ENCODE measurements at regions not wholly inside any gene's neighbourhood (a gene's known extent, or its start where the extent isn't known, plus 50 kb on each side); places are given as distances from the start of the nearest gene placed in this dataset.
"Not testable (repeated sequence)": the region's sequence is repeated elsewhere in the genome, so short reads cannot be mapped to it uniquely, and the experiment has no call there.

DNA sequence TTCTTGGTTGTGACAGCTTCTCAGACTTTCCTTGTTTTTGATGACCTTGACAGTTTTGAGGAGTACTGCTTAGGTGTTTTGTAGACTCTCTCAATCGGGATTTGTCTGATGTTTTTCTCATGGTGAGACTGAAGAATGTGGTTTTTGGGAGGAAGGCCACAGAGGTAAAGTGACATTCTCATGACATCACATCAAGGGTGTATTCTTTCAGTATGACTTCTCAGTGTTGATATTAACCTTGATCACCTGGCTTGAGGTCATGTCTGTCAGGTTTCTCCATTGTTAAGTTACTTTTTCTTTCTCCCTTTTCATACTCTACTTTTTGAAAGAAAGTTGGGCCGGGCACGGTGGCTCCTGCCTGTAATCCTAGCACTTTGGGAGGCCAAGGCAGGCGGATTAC, 269.9 kb downstream of the ZNF37A start:
- not testable (repeated sequence) for DNase-seq

DNA sequence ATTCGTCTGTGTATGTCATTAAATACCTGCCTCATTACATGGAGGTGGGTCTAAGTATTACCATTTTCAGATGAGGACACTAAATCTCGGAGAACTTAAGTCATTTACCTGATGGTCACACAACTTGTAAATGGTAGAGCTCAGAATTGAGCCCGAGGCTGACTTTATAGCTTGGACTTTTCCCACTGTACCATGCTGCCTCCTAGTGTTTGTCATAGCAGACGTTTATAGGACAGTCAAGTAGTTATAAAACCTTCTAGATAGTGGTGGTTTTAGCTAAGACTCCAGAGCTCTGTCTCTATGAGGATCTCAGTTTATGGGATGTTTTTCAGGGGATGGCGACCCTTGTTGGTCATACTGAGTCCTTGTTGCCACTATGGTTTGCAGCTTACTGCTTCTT, 271.8 kb downstream of the ZNF37A start:
- DNase-seq, result not testable (repeated sequence)

DNA sequence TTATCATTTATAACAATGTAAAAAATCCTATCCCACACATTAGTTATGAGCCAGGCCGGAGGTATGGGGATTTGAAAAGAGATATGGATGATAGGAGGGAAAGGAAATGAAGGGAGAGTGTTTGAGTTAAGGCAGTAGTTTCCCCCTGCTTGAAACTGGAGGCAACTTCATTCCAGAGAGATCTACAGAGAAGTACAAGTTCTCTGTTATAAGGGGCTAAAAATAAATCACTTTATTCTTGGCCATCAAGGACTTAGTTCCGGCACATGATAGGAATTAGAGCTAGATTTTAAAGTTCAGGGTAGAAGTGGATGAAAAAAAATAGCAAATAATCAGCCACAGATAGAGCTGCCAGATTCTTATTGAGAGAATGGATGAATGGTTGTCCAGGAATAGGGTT, 289.7 kb downstream of the ZNF37A start:
- not testable (repeated sequence) for DNase-seq

DNA sequence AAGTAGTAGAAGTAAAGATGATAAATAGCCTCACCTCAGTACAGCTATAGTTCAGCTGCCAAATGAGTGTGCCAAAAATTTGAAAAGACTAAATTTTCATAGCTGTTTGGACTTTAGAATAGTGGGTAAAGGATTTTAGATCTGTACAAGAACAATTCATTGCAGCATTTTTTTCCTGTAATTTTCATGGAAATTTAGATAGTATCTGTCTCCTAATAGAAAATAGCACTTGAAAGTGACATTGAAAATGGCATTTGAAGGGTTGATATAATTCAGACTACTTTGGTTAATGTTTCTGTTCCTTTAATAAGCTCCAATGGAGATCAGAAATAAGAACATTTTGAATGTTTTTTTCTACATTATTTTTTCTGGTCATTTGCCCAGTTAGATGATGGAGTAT, 292.7 kb downstream of the ZNF37A start:
- not testable (repeated sequence) for DNase-seq

DNA sequence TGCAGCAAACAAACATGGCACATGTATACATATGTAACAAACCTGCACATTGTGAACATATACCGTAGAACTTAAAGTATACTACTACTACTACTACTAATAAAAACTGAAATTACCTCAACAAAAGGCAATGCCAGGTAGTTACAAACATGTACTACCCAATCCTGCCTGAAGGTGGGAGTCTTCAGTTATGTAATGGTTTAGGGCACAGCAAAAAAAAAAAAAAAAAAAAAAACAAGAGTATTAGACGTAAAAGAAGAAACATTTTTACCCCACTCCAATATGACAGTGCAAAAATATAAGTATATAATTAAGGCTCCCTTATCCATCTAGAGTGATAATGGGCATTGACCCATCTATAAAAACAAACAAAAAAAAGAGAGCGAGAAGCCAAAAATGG, 296.6 kb downstream of the ZNF37A start:
- DNase-seq, result not testable (repeated sequence)

DNA sequence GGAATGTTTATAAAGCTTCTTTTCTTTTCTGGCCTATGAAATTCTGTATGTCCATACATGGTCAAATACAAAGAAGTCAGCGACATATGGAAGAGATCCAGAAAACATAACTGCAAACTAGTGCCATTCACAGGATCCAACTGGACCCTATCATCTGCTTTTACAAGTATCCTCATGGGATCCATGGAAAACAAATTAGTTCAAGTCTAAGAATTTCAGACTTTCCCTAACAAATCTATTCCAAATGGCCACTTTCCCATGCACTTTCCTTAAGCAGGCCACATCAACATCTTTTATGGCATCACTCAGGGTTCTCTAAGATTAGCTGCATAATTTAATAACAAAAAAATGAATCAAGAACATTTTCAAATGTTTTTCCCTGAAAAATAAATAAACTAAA, 301.3 kb downstream of the ZNF37A start:
- not testable (repeated sequence) for DNase-seq

DNA sequence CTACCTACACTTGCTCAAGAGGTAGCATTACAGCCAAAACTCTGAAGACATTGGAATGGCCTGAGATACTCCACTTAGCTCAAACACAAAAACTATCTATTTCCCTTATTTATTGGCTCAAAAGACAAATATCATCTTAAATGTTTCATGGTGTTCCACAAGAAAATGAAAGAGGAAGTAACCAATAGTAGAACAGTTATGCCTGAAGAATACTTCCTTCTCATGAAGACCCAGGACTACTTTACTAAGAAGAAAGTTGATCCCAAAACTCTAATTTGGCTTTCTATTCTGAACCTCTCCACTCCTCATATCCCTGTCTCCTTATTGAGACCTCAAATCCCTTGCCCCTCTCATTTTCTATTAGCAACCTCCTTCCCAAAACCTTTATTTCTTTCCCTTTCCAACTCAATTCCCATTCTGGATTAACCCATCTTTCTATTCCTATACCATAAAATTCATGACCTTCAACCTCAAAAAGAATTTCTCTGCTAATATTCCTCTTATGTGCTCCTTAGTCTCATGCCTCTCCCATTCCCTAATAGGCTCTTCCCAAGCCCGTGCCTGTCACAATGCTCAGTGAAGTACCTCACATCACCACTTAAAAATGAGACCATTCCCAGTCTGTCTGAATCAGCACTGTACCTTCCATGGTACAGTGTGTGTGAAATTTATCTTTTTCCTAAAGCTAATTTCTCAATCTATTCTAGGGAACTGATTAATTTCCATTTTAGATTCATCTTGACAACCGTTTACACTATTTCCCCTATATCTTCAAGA, 302.2 kb downstream of the ZNF37A start:
- not testable (repeated sequence) for DNase-seq

DNA sequence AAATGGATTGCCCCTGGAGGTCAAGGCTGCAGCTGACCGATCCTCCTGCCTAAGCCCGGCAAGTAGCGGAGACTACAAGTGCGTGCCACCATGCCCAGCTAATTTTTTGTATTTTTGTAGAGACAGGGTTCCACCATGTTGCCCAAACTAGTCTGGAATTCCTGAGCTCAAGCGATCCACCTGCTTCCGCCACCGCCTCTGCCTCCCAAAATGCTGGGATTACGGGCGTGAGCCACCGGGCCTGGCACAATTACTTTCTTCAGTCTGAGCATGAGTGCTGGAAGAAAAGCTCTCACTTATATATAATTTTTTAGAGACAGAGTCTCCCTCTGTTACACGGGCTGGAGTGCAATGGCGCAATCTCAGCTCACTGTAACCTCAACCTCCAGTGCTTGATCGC, 307.4 kb downstream of the ZNF37A start:
- DNase-seq, result not testable (repeated sequence)

DNA sequence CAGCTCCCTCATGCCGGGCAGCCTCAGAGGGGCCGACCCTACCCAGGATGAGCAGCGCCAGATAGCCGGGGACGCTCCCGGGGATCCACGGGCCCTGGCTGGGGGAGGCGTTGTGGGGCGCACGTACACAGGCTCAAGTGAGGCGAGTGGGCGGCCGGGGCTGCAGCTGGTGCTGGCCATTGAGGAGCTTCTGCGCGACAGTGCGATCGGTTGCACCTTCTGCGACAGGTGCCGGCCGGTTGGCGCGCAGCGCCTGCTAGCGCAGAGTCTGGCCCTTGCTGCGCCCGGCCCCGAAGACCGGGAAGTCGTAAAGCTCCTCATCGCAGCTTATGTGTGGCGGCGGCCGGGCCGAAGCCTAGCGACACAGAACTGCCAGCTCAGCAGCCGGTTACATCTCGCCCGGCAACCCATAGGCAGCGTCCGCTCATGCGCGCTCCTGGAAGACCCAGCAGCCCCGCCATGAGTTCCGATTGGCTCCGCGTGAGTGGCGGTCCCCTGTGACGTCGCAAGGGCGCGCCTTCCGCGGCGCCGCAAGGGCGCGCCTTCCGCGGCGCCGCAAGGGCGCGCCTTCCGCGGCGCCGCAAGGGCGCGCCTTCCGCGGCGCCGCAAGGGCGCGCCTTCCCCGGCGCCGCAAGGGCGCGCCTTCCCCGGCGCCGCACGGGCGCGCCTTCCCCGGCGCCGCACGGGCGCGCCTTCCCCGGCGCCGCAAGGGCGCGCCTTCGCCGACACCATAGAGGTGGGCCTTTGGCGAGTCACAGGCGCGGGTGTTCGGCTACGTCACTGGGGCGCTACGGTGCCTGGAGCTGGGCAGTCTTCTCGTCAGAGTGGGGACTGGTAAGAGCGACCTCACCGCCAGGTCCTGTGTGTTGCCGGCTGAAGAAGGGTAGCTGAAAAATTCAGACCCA, 308.6 kb downstream of the ZNF37A start:
- peak; percentile 64 for DNase-seq

DNA sequence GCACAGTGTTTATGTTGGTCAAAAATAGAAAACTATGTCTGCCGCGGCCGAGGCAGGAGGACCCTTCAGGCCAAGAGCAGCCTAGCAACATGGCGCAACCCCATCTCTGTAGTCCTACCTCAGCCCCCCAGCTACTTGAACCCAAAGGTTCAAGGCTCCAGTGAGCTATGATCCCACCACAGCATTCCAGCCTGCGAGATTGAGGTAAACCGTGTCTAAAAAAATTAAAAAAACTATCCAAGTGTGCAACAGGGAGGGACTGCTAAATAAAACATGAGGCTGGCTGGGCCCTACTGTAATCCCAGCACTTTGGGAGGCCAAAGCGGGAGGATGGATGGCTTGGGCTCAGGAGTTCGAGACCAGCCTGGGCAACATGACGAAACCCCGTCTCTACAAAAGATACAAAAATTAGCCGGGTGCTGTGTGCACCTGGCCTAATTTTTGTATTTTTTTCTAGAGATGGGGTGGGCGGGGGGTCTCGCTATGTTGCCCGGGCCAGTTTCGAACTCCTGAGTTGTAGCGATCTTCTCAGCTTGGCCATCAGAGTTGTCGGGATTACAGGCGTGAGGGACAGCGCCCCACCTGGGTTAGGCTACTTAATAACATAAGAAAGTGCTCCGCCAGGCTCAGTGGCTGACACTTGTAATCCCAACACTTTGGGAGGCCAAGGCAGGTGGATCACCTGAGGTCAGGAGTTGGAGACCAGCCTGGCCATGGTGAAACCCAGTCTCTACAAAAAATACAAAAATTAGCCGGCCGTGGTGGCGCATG, 309.4 kb downstream of the ZNF37A start:
- DNase-seq, result not testable (repeated sequence)

DNA sequence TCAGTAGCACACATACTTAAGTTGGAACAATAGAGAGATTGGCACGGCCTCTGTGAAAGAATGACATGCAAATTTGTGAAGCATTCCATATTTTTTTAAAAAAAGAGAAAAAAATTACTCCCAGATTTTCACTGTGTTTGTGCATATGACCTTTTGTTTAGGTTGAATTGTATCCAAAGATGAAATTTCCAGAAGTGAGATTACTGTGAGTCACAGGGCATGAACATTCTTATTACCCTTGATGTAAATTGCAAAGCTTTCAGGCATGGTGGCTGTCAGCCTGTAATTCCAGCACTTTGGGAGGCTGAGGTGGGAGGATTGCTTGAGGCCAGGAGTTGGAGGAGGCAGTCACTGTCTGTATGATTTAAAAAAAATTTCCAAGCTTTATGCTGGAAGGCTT, 329.5 kb downstream of the ZNF37A start:
- not testable (repeated sequence) for DNase-seq

DNA sequence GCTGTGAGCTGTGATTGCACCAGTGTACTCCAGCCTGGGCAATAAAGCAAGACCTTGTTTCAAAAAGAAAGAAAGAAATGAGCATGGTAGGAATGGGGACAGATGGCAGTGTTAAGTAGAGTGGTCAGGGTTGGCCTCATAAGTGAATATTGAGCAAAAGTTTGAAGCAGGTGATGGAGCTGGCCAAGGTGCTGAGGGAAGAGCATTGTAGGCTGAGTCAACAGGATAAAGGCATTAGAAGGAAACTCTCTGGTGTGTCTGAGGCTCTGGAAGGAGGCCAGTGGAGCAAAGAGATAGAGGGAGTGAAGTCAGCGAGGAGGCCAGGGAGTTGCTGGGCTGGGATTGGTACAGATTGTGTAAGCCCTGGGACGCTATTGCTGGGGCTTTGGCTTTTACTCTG, 336.1 kb downstream of the ZNF37A start:
- not testable (repeated sequence) for DNase-seq

DNA sequence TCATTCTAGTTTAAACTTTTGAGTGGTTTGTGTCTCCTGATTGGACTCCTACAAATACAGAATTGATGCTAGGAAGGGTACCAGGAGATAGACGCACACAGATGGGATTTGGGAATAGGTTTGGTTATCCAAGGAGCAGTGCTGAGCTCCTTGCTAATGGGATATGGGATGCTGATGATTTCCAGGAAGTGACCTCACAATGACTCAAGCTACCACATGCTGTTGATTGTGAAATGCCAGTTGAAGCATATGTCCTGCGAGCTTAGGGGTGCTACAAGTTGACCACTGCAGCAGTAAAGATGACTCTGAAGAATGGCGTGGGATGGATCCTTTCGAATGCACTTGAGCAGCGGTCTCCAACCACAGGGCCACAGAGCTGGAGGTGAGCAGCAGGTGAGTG, 343.2 kb downstream of the ZNF37A start:
- DNase-seq, result not testable (repeated sequence)

DNA sequence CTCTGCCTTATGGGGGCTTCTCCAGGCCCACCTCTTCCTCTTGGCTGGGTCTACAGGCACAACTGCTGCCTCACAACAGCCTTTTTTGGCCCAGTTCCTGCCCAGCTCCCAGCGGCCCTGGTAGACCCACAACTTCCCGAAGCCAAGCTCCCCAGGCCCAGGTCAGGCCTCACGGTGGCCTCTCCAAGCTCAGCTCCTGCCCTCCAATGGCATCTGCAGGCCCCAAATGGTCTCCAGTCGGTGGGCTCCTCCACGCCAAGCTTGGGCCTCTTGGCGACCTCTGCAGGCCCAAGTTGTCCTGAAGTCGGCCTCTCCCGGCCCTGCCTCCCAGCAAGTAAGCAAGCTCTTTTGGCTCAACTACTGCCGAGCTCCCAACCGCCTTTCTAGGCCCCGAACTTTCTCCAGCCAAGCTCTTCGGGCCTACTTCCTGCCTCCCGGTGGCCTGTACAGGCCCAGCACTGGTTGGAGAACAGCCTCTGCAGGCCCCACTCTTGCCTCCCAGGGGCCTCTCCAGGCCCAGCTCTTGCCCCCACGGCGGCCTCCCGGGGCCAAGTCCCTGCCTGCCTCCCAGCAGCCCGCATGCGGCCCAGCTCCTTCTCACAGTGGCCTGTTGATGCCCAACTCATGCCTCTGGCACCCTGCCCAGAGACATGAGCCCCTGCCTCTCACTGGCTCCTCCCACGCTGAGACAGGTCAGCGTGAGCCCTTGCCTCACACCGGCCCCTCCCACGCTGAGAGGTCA, 354.6 kb downstream of the ZNF37A start:
- not testable (repeated sequence) for DNase-seq

DNA sequence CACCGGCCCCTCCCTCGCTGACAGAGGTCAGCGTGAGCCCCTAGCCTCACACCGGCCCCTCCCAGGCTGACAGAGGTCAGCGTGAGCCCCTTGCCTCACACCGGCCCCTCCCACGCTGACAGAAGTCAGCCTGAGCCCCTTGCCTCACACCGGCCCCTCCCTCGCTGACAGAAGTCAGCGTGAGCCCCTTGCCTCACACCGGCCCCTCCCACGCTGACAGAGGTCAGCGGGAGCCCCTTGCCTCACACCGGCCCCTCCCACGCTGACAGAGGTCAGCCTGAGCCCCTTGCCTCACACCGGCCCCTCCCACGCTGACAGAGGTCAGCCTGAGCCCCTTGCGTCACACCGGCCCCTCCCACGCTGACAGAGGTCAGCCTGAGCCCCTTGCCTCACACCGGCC, 355.5 kb downstream of the ZNF37A start:
- not testable (repeated sequence) for DNase-seq

DNA sequence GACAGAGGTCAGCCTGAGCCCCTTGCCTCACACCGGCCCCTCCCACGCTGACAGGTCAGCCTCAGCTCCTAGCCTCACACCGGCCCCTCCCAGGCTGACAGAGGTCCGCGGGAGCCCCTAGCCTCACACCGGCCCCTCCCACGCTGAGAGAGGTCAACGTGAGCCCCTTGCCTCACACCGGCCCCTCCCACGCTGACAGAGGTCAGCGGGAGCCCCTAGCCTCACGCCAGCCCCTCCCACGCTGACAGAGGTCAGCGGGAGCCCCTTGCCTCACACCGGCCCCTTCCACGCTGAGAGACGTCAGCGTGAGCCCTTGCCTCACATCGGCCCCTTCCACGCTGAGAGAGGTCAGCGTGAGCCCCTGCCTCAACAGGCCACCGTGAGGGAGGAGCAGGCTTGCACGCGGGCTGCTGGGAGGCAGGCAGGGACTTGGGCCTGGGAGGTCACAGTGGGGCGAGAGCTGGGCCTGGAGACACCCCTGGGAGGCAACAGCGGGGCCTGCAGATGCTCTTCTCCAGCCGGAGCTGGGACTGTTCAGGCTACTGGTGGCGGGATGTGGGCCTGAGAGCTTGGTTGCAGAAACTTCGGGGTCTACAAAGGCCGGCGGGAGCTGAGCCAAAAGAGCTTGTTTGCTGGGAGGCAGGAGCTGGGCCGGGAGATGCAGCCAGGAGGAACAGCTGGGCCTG, 356.4 kb downstream of the ZNF37A start:
- DNase-seq, result not testable (repeated sequence)

DNA sequence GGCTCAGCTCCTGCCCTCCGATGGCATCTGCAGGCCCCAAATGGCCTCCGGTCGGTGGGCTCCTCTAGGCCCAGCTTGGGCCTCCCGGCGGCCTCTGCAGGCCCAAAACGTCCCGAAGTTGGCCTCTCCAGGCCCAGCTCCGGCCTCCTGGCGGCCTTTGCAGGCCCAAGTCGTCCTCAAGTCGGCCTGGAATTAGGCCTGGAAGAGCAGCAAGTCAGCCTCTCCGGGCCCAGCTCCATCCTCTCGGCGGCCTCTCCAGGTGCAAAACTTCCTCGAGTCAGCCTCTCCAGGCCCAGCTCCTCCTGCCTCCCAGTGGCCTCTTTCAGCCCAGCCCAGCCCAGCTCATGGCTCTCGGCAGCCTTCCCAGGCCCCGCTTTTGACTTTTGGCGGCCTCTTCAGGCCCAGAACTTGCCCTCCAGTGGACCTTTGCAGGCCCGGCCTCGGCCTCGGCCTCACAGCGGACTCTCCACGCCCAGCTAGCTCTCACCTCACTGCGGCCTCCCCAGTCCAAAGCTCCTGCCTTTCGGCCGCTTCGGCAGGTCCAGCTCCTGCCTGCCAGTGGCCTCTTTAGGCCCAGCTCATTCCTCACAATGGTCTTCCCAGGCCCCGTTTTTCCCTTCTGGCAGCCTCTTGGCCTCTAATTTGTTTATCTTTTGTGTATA, 357.3 kb downstream of the ZNF37A start:
- DNase-seq, result not testable (repeated sequence)

Measured in NCI-H748 treated with DMSO at 0.1 percent for 48 hours (cell line).